ENCODE measurements at regions not wholly inside any gene's neighbourhood (a gene's known extent, or its start where the extent isn't known, plus 50 kb on each side); places are given as distances from the start of the nearest gene placed in this dataset.

DNA sequence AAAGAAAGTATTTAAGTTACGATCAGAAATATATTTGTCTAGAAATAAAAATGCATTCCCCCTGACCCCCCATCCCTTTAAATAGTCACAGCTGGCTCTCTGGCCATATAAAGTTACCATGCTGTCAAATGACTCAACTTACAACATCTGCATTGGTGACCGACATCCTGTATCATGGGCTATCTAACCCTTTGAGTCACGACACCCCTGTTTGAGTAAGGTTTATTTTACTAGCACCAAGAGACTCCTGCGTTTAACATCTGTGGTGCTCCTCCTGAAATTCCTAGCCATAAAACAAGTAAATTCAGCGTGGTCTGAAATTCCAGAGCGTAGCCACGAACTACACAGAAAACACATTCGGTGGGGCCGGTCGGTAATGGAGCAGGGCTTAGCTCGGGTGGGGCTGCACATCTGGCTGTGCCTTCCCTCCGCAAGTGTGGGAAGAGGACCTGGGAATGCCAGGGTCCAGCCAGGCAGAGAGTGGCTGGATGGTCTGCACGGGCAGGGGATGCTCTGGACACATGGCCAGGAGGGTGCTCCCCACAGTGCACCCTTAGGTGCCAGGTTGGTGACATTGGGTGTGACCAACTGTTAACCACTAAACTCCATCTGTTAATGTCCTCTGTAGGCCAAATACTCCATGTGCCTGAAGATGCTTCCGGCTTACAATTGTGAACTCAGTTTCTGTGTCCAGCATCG is 53.0 kb upstream of the CLDN14 start:
- no peak for DNase-seq (ENCODE audit: low read depth in 2 of 2)

DNA sequence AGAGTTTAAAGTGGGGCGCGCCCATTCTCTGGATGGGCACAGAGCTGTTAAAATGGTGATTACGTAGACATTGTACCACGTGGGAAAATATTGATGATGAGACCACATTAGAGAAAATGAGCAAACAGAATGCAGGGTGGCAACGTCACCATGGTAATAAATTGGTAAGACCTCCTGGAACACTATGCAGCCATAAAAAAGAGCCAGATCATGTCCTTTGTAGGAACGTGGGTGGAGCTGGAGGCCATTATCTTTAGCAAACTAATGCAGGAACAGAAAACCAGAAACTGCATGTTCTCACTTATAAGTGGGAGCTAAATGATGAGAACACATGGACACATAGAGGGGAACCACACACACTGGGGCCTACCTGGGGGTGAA is 53.5 kb upstream of the CLDN14 start:
- no peak for DNase-seq (ENCODE audit: low read depth in 2 of 2)

DNA sequence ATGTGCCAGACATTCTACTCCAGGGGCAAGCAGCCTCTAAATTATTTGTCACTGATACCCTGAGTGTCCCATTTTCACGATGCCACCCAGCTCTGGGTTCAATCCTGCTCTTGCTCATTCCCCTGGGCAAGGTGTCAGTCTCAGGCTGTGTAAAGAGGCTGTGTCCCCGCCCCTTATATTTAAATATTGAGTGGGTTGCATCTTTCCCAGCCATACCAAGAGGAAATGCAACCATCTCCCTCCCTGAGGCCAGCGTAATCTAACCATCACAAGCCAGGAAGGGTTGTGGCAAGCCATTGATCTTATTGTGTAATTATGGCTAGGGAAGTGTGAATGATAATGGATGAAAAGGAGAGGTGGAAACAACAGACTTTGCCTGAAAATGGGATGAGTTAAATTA is 54.7 kb upstream of the CLDN14 start:
- DNase-seq (ENCODE audit: low read depth in 2 of 2) = no peak

DNA sequence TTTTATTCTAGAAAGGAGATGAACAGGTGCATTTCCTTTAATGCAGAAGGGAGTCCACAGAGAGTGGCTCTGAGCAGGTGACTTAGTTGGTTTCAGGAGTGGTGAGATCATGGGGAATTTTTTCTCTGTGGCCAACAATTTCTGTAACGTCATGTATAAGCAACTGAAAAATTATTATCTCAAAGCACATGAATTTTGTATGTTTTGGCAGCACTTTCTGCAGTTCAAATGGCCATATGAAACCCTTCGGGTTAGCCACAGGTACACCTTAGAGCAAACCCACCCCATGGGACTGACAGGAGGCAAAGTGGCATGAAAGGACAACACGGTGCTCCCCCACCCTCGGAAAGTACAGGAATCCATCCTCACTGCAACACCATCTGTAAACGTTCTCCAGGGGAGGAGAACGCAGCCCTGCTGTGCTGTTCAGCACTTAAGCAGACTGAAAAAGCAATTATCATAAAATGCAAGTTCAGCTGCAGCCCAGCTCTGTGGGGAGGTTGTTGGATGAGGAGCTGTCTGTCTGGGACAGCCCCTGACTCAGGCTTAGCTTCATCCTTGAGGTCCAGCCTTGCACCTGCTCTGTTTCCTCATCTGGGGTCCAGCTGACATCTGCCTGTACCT is 55.8 kb upstream of the CLDN14 start:
- DNase-seq (ENCODE audit: low read depth in 2 of 2) = no peak

GRCh38 chr21:36538761-36539160 is 58.8 kb upstream of the CLDN14 start:
- DNase-seq (ENCODE audit: low read depth in 2 of 2) = no peak

GRCh38 chr21:36539434-36540150 is 59.7 kb upstream of the CLDN14 start:
- DNase-seq (ENCODE audit: low read depth in 2 of 2) = no peak

DNA sequence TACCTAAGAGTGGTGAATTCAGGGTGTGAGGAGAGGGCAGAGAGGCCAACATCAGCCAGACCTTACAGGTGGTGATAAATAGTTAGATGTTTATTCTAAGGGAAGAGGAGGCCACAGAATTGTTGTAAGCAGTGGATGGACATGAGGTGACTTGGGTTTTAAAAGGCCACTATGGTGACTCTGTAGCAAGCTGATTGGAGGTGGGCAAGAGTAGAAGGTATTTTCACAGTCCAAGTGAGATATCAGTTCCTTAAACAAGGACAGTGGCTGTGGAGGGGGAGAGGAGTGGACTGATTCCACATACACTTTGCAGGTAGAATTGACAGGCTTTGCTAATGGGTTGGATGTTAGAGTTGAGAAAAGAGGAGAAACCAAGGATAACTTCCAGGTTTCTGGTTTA is 60.8 kb upstream of the CLDN14 start:
- no peak for DNase-seq (ENCODE audit: low read depth in 2 of 2)

DNA sequence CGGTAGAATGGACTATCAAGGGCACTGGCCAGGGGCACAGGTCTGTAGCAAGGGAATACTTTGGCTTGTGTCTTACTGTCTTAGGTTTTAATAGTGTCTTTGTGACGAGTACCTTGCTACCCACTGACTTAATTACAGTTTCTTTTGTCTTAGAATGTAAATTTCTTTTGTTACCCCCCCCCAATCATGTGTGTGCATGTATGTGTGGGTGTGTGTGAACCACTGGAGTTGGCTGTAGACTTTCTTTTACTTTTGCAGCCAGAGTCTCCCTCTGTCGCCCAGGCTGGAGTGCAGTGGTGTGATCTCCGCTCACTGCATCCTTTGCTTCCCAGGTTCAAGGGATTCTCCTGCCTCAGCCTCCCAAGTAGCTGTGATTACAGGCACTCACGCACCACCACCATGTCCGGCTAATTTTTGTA is 61.8 kb upstream of the CLDN14 start:
- no peak for DNase-seq (ENCODE audit: low read depth in 2 of 2)

- DNase-seq (ENCODE audit: low read depth in 2 of 2) = no peak
These were observed 62.6 kb upstream of the CLDN14 start for GRCh38 chr21:36542312-36543101.

- no peak for DNase-seq (ENCODE audit: low read depth in 2 of 2)
These were observed 64.0 kb upstream of the CLDN14 start for GRCh38 chr21:36543924-36544323.

DNA sequence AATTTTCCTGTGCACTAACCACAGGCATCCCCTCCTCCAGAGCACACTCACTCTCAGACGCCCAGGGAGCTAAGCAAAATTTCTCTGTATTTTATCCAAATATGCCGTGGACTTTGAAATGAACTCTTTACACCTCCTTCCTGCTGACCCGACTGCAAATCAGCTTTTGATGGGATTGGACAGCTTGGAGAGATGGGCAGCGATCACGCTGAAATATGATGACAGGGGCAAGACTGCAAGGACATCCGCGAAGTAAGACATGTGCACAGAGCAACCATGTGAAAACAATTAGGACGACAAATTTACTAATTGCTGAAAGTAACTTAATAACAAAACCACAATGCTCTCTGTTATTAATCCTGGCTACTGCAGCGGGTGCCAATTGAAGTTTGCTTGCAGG is 64.6 kb upstream of the CLDN14 start:
- no peak for DNase-seq (ENCODE audit: low read depth in 2 of 2)

DNA sequence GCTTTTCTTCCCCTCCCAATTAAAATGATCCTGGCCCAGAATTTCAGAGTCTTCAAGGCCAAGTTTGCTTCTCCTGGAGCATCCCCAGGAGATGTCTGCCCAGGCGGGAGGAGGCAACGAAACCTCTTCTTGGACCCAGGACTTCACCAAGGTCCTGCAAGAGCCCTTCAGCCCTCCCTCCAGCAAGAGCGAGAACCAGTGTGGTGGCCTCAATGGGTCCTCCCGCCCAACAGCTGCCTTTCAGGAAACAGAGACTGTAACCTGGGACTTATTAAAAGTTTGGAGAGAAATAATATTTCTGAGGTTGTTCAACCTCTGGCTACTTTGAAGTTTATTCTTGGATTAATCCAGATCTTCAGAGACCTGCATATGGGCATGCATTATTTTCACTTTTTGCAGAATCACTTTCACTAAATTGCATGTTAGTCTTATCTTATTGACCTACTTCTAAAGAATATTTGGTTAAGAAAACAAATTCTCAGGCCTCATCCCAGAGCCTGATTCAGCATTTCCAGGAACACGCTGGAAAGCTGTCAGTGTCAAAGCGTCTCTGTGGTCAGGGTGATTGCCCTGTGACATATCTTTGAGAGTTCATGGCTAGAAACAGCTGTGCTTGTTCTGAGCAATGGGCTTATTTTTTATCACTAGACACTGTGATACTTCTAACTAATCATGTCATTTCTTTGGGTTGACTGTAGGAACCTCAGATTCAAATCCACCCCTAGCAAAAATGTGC is 66.0 kb upstream of the CLDN14 start:
- DNase-seq (ENCODE audit: low read depth in 2 of 2) = no peak

DNA sequence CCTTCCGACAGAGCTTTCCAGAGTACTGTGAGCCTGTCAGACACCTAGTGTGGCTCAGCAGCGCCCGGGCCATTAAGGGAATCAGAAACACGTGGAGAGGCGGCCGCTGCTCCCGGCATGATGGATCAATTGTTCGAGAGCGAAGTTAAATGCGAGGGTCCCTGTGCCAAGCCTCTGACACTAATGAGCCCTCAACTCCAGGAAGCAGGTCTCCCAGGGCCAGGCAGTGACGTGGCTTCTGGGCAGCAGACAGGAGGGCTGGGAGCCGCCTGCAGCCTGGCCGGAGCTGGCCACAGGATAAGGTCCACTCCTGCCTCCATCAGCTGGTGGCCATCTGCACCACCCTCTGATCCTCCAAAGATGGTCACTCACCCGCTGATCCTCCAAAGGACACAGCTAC is 67.5 kb upstream of the CLDN14 start:
- DNase-seq (ENCODE audit: low read depth in 2 of 2) = no peak

- no peak for DNase-seq (ENCODE audit: low read depth in 2 of 2)
These were observed 68.9 kb upstream of the CLDN14 start for GRCh38 chr21:36548866-36549265.

DNA sequence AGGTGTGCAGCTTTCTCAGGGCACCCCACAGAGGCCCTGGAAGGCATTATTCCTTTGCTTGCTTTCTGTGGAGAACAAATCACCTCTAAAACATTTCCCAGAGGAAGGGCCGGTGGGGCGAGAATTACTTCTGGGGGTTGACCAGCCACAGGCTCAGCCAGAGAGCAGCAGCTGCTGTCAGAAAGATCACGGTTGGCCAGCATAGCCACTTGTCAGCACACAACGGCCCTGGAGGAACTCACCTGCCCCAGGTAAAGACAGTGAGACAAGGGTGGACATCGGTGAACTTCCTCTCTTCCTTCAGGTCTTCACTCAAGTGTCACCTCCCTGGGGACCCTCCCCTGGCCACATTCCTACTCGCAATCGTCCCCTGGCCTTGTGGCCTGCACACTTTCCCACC is 69.5 kb upstream of the CLDN14 start:
- no peak for DNase-seq (ENCODE audit: low read depth in 2 of 2)

DNA sequence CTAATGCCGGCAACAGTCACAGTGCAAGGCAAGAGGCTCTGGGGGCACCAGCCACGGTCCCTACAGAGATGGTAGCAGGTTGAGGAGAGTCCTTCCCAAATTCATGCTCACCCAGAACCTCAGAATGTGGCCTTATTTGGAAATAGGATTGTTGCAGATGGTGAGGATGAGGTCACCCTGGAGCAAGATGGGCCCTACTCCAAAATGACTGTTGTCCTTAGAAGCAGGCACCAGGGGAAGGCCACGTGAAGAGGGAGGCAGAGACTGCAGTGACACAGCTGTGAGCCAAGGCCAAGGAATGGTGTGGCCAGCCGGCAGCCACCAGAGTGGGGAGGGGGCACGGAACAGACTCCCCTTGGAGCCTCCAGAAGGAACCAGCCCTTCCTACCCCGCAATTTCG is 70.8 kb upstream of the CLDN14 start:
- no peak for DNase-seq (ENCODE audit: low read depth in 2 of 2)

- no peak for DNase-seq (ENCODE audit: low read depth in 2 of 2)
These were observed 71.4 kb upstream of the CLDN14 start for GRCh38 chr21:36551321-36551720.

- peak; percentile 96 to 97 for DNase-seq (ENCODE audit: low read depth in 2 of 2)
These were observed 72.0 kb upstream of the CLDN14 start for GRCh38 chr21:36551731-36552433.

- DNase-seq (ENCODE audit: low read depth in 2 of 2) = no peak
These were observed 72.5 kb upstream of the CLDN14 start for GRCh38 chr21:36552434-36552785.

- DNase-seq (ENCODE audit: low read depth in 2 of 2) = no peak
These were observed 73.5 kb upstream of the CLDN14 start for GRCh38 chr21:36553406-36553805.
